SK-N-SH (cell line): ENCODE measurements at regions not wholly inside any gene's neighbourhood (a gene's known extent, or its start where the extent isn't known, plus 50 kb on each side); places are given as distances from the start of the nearest gene placed in this dataset.

ENCODE experiments used
- CTCF ChIA-PET: fragments of 300-600, 350-600 bp; formaldehyde crosslinking; extraction: SDS; loops from one replicate; lab custom pipeline; 2021; lab: Yijun Ruan, JAX
- POLR2A ChIA-PET: fragments of 350-600 bp; sonication (Branson Sonifier 250); formaldehyde crosslinking; extraction: SDS; loops from one replicate; lab custom pipeline; 2020; ENCODE audit warnings: antibody characterized with exemption, inconsistent platforms; lab: Yijun Ruan, JAX
- DNase-seq: peaks from one replicate; pipeline ENCODE4 v3.0.0; 2012
- H2AFZ ChIP-seq: fragments of 200-600 bp; sonication (generic); 2 replicates; pipeline ENCODE4 v1.8.1; 2016; ENCODE audit warnings: antibody characterized with exemption, mild to moderate bottlenecking, low read depth
- H3F3A ChIP-seq: fragments of 200-600 bp; sonication (generic); replicated peaks from 2 replicates; pipeline ENCODE3; 2016; ENCODE audit warnings: antibody characterized with exemption, mild to moderate bottlenecking; ENCODE audit not compliant: insufficient read depth
- H3K27ac ChIP-seq, 2 experiments: fragments of 200-500 bp in 1 of 2; fragments of 200-600 bp in 1 of 2; sonication (Bioruptor generic) in 1 of 2; sonication (generic), shearing (Covaris generic) in 1 of 2; 2 replicates each; pipeline versions ENCODE4 v1.5.1 to v1.6.1; 2014 to 2016; ENCODE audit warnings: low read depth in 2 of 2, inconsistent platforms in 1 of 2, low read length in 1 of 2, mild to moderate bottlenecking in 1 of 2, mixed read lengths in 1 of 2
- H3K27me3 ChIP-seq: fragments of 200-600 bp; sonication (generic), shearing (Covaris generic); 2 replicates; pipeline ENCODE4 v1.6.1; 2016; ENCODE audit warnings: mixed run types; ENCODE audit not compliant: insufficient read depth
- H3K36me3 ChIP-seq, 2 experiments: fragments of 200-500 bp in 1 of 2; fragments of 200-600 bp in 1 of 2; sonication (Bioruptor generic) in 1 of 2; sonication (generic) in 1 of 2; replicated peaks in 1 of 2; 2 replicates each; pipeline versions ENCODE3 to v1.5.1; 2014 to 2016; ENCODE audit warnings: low read length in 1 of 2, mild to moderate bottlenecking in 1 of 2; ENCODE audit not compliant: insufficient read depth in 2 of 2, control insufficient read depth in 1 of 2
- H3K4me1 ChIP-seq, 2 experiments: fragments of 200-500 bp in 1 of 2; fragments of 200-600 bp in 1 of 2; sonication (Bioruptor generic) in 1 of 2; sonication (generic), shearing (Covaris generic) in 1 of 2; 2 replicates each; pipeline versions ENCODE4 v1.5.1 to v1.6.1; 2014 to 2016; ENCODE audit warnings: low read depth in 1 of 2, low read length in 1 of 2, mixed run types in 1 of 2; ENCODE audit not compliant: insufficient read depth in 2 of 2, control insufficient read depth in 1 of 2
- H3K4me2 ChIP-seq: fragments of 200-600 bp; sonication (generic), shearing (Covaris generic); 2 replicates; pipeline ENCODE4 v1.6.1; 2017; ENCODE audit warnings: mixed run types
- H3K4me3 ChIP-seq, 2 experiments: fragments of 200-500 bp in 1 of 2; fragments of 200-600 bp in 1 of 2; sonication (Bioruptor generic) in 1 of 2; sonication (generic), shearing (Covaris generic) in 1 of 2; 2 replicates each; pipeline versions ENCODE4 v1.5.1 to v1.8.1; 2014 to 2016; ENCODE audit warnings: low read depth in 2 of 2, inconsistent platforms in 1 of 2, low read length in 1 of 2, mild to moderate bottlenecking in 1 of 2, mixed read lengths in 1 of 2, moderate library complexity in 1 of 2
- H3K79me2 ChIP-seq: fragments of 200-600 bp; sonication (generic); 2 replicates; pipeline ENCODE4 v1.8.1; 2017; ENCODE audit warnings: mild to moderate bottlenecking; ENCODE audit not compliant: insufficient read depth
- H3K9ac ChIP-seq: fragments of 200-600 bp; sonication (generic); 2 replicates; pipeline ENCODE4 v1.6.1; 2017; ENCODE audit warnings: mixed run types
- H3K9me2 ChIP-seq: fragments of 200-600 bp; sonication (generic); 2 replicates; pipeline ENCODE4 v1.6.1; 2017; ENCODE audit warnings: mixed run types
- H3K9me3 ChIP-seq: fragments of 200-600 bp; sonication (generic); 2 replicates; pipeline ENCODE4 v1.6.1; 2017; ENCODE audit warnings: mixed run types, mild to moderate bottlenecking, moderate library complexity
- H4K20me1 ChIP-seq: fragments of 200-600 bp; sonication (generic); 2 replicates; pipeline ENCODE4 v1.6.1; 2017; ENCODE audit warnings: mild to moderate bottlenecking, mixed run types; ENCODE audit not compliant: insufficient read depth
- CHD2 ChIP-seq: fragments of 150-350 bp; IDR thresholded peaks from 2 replicates; pipeline ENCODE4 v1.6.1; 2018; ENCODE audit warnings: low read length; ENCODE audit not compliant: partially characterized antibody
- ELF1 ChIP-seq: IDR thresholded peaks from 2 replicates; pipeline ENCODE4 v1.4.0; 2012
- EP300 ChIP-seq, 2 experiments: IDR thresholded peaks; 2 replicates each; pipeline versions ENCODE4 v1.4.0 to v1.6.1; 2012; ENCODE audit warnings: borderline replicate concordance in 1 of 2, low read depth in 1 of 2, low read length in 1 of 2
- FOSL2 ChIP-seq: IDR thresholded peaks from 2 replicates; pipeline ENCODE4 v1.4.0; 2012; ENCODE audit warnings: low read depth, mild to moderate bottlenecking, moderate library complexity, borderline replicate concordance
- FOXJ3 ChIP-seq: sonication (generic); formaldehyde crosslinking; IDR thresholded peaks from 2 replicates; pipeline ENCODE4 v1.5.1; 2020; ENCODE audit warnings: mild to moderate bottlenecking, missing genetic modification reagents
- GABPA ChIP-seq: IDR thresholded peaks from 2 replicates; pipeline ENCODE4 v1.4.0; 2012; ENCODE audit warnings: low read depth, mild to moderate bottlenecking
- GATA2 ChIP-seq: sonication (generic); formaldehyde crosslinking; IDR thresholded peaks from 2 replicates; pipeline ENCODE4 v1.5.0; 2020; ENCODE audit warnings: mild to moderate bottlenecking, missing genetic modification reagents
- IRF3 ChIP-seq: fragments of 150-350 bp; IDR thresholded peaks from 2 replicates; pipeline ENCODE4 v1.6.1; 2016; ENCODE audit warnings: mild to moderate bottlenecking, low read depth, low read length
- MAX ChIP-seq: IDR thresholded peaks from 2 replicates; pipeline ENCODE4 v1.4.0; 2012; ENCODE audit warnings: low read depth
- MXI1 ChIP-seq: IDR thresholded peaks from 2 replicates; pipeline ENCODE4 v1.6.1; 2012; ENCODE audit warnings: mild to moderate bottlenecking, low read depth, low read length, improper control_type of control experiment
- POLR2AphosphoS5 ChIP-seq: IDR thresholded peaks from 2 replicates; pipeline ENCODE4 v1.6.1; 2012; ENCODE audit warnings: low read depth, low read length
- RFX5 ChIP-seq: IDR thresholded peaks from 2 replicates; pipeline ENCODE4 v1.6.1; 2012; ENCODE audit warnings: mild to moderate bottlenecking, improper control_type of control experiment, low read length
- RXRA ChIP-seq: IDR thresholded peaks from 2 replicates; pipeline ENCODE4 v1.4.0; 2012; ENCODE audit warnings: low read depth, mild to moderate bottlenecking, borderline replicate concordance
- SMC3 ChIP-seq: IDR thresholded peaks from 2 replicates; pipeline ENCODE4 v1.6.1; 2012; ENCODE audit warnings: low read depth, low read length, improper control_type of control experiment
- TAF1 ChIP-seq: IDR thresholded peaks from 2 replicates; pipeline ENCODE4 v1.6.1; 2012; ENCODE audit warnings: low read depth, mild to moderate bottlenecking, low read length, moderate library complexity, borderline replicate concordance
- TEAD4 ChIP-seq: IDR thresholded peaks from 2 replicates; pipeline ENCODE4 v1.4.0; 2012; ENCODE audit warnings: mild to moderate bottlenecking, borderline replicate concordance; ENCODE audit not compliant: insufficient read depth
- USF1 ChIP-seq: IDR thresholded peaks from 2 replicates; pipeline ENCODE4 v1.4.0; 2012; ENCODE audit warnings: low read depth, borderline replicate concordance
- WGBS: methylation state at CpG from one replicate; pipeline ENCODE4 v1.1.6; 2017; ENCODE audit warnings: low lambda C conversion rate; 5-methylcytosine and 5-hydroxymethylcytosine counted together
- TF ChIP-seq, protein P1 (sequence below): IDR thresholded peaks from 2 replicates; pipeline ENCODE4; 2012
- TF ChIP-seq, protein P2 (sequence below): IDR thresholded peaks from 2 replicates; pipeline ENCODE4 v1.6.1; 2012; ENCODE audit warnings: mild to moderate bottlenecking, low read depth, low read length, moderate library complexity
- TF ChIP-seq, protein P3 (sequence below): IDR thresholded peaks from 2 replicates; pipeline ENCODE4 v1.4.0; 2012; ENCODE audit warnings: low read depth, borderline replicate concordance

- Histone ChIP-seq H4K20me1 (no peaks in the 10 kb centered on the region), H3K9ac (no peak overlapping the region), H3K4me3 (no peak overlapping the region), H3K9me2 (no peaks in the 10 kb centered on the region), H3K4me2 (no peak overlapping the region), H3K79me2 (no peaks in the 10 kb centered on the region), H3K27me3 (no peaks in the 10 kb centered on the region; the same call in 1 of the 2 replicates), H3K9me3 (no peaks in the 10 kb centered on the region), H3K4me1 (no peaks in the 10 kb centered on the region), H3K36me3 (no peaks in the 10 kb centered on the region), H3K27ac (no peak overlapping the region), H2AFZ (no peak overlapping the region), H3F3A (no peaks in the 10 kb centered on the region)
- ChIA-PET POLR2A (no interaction called here), CTCF (interaction anchor here (0.7 to 2.3 kb wide), 4 partner anchors 8 to 552 kb away, joined by 3 to 6 read pairs (median 4); no protein-coding TSS in a partner anchor)
- DNase-seq: no peak
- WGBS: 65% methylated on average over 5 of the region's 5 CpGs
- no peak for TF ChIP-seq TEAD4
- TF ChIP-seq, protein P1, sequence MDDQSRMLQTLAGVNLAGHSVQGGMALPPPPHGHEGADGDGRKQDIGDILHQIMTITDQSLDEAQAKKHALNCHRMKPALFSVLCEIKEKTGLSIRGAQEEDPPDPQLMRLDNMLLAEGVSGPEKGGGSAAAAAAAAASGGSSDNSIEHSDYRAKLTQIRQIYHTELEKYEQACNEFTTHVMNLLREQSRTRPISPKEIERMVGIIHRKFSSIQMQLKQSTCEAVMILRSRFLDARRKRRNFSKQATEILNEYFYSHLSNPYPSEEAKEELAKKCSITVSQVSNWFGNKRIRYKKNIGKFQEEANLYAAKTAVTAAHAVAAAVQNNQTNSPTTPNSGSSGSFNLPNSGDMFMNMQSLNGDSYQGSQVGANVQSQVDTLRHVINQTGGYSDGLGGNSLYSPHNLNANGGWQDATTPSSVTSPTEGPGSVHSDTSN: no peak
- no peak for TF ChIP-seq TAF1
- TF ChIP-seq MAX: no peak
- TF ChIP-seq RXRA: no peak
- no peak for TF ChIP-seq IRF3
- TF ChIP-seq, protein P2, sequence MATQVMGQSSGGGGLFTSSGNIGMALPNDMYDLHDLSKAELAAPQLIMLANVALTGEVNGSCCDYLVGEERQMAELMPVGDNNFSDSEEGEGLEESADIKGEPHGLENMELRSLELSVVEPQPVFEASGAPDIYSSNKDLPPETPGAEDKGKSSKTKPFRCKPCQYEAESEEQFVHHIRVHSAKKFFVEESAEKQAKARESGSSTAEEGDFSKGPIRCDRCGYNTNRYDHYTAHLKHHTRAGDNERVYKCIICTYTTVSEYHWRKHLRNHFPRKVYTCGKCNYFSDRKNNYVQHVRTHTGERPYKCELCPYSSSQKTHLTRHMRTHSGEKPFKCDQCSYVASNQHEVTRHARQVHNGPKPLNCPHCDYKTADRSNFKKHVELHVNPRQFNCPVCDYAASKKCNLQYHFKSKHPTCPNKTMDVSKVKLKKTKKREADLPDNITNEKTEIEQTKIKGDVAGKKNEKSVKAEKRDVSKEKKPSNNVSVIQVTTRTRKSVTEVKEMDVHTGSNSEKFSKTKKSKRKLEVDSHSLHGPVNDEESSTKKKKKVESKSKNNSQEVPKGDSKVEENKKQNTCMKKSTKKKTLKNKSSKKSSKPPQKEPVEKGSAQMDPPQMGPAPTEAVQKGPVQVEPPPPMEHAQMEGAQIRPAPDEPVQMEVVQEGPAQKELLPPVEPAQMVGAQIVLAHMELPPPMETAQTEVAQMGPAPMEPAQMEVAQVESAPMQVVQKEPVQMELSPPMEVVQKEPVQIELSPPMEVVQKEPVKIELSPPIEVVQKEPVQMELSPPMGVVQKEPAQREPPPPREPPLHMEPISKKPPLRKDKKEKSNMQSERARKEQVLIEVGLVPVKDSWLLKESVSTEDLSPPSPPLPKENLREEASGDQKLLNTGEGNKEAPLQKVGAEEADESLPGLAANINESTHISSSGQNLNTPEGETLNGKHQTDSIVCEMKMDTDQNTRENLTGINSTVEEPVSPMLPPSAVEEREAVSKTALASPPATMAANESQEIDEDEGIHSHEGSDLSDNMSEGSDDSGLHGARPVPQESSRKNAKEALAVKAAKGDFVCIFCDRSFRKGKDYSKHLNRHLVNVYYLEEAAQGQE: no peak
- no peak for TF ChIP-seq SMC3
- no peak for TF ChIP-seq GABPA
- no peak for TF ChIP-seq USF1
- TF ChIP-seq EP300 (IDR thresholded peaks at IDR 0.05; ENCODE audit: borderline replicate concordance in 1 of 2, low read depth in 1 of 2, low read length in 1 of 2): no peak
- no peak for TF ChIP-seq POLR2AphosphoS5
- TF ChIP-seq RFX5: no peak
- no peak for TF ChIP-seq FOSL2
- TF ChIP-seq GATA2 (CRISPR knock-in tag): no peak
- TF ChIP-seq CHD2: no peak
- TF ChIP-seq MXI1: no peak
- no peak for TF ChIP-seq ELF1
- no peak for TF ChIP-seq FOXJ3
- TF ChIP-seq, protein P3, sequence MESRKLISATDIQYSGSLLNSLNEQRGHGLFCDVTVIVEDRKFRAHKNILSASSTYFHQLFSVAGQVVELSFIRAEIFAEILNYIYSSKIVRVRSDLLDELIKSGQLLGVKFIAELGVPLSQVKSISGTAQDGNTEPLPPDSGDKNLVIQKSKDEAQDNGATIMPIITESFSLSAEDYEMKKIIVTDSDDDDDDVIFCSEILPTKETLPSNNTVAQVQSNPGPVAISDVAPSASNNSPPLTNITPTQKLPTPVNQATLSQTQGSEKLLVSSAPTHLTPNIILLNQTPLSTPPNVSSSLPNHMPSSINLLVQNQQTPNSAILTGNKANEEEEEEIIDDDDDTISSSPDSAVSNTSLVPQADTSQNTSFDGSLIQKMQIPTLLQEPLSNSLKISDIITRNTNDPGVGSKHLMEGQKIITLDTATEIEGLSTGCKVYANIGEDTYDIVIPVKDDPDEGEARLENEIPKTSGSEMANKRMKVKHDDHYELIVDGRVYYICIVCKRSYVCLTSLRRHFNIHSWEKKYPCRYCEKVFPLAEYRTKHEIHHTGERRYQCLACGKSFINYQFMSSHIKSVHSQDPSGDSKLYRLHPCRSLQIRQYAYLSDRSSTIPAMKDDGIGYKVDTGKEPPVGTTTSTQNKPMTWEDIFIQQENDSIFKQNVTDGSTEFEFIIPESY: no peak
Measured at GRCh38 chr17:33551075-33551474, 258.0 kb upstream of the ASIC2 start.
